Mesodermal cell (in vitro differentiated cells): ENCODE measurements at regions not wholly inside any gene's neighbourhood (a gene's known extent, or its start where the extent isn't known, plus 50 kb on each side); places are given as distances from the start of the nearest gene placed in this dataset.
"Not testable (repeated sequence)": the region's sequence is repeated elsewhere in the genome, so short reads cannot be mapped to it uniquely, and the experiment has no call there.

Experiments
- H3K27ac ChIP-seq: 2 replicates; pipeline ENCODE4 v1.7.0; 2013; ENCODE audit warnings: mild to moderate bottlenecking, low read depth, low read length, moderate library complexity; ENCODE audit not compliant: severe bottlenecking
- H3K36me3 ChIP-seq: 2 replicates; pipeline ENCODE4 v1.7.1; 2013; ENCODE audit warnings: mild to moderate bottlenecking, low read length, moderate library complexity; ENCODE audit not compliant: control insufficient read depth, insufficient read depth
- H3K4me1 ChIP-seq: one replicate; pipeline ENCODE4 v1.7.1; 2013; ENCODE audit warnings: mild to moderate bottlenecking, low read length; ENCODE audit not compliant: insufficient read depth, control insufficient read depth, poor library complexity, severe bottlenecking
- H3K4me3 ChIP-seq: 2 replicates; pipeline ENCODE4 v1.7.0; 2013; ENCODE audit warnings: low read length, control low read depth, mild to moderate bottlenecking; ENCODE audit not compliant: insufficient read depth, poor library complexity, severe bottlenecking; ENCODE audit errors: extremely low read depth
- H3K9me3 ChIP-seq: 2 replicates; pipeline ENCODE4 v1.7.1; 2013; ENCODE audit warnings: mild to moderate bottlenecking, low read length, moderate library complexity; ENCODE audit not compliant: control insufficient read depth
- WGBS, 2 experiments: methylation state at CpG; one replicate each; pipeline ENCODE4 v1.1.5; 2013; ENCODE audit warnings: missing lambda C conversion rate in 2 of 2; ENCODE audit not compliant: insufficient coverage in 2 of 2; 5-methylcytosine and 5-hydroxymethylcytosine counted together

- H3K9me3 ChIP-seq = no peaks in the 10 kb centered on the region
- H3K4me1 ChIP-seq = no peaks in the 10 kb centered on the region
- no peak overlapping the region for H3K4me3 ChIP-seq
- H3K27ac ChIP-seq = no peak overlapping the region
- WGBS, 2 experiments = 87 to 100% methylated on average over 3 to 5 of the region's 6 CpGs
- H3K36me3 ChIP-seq = no peaks in the 10 kb centered on the region
Observed at GRCh38 chr4:183816077-183816476, 89.0 kb upstream of the STOX2 start.

GRCh38 chr4:183816882-183817509 lies 88.1 kb upstream of the STOX2 start:
- WGBS, 2 experiments = 91 to 93% methylated on average over 8 of the region's 9 CpGs

GRCh38 chr4:183818591-183818990 lies 86.5 kb upstream of the STOX2 start:
- not testable (repeated sequence) for H3K4me1 ChIP-seq, H3K36me3 ChIP-seq, H3K27ac ChIP-seq, H3K9me3 ChIP-seq, H3K4me3 ChIP-seq
- 96 to 97% methylated on average over 13 to 17 of the region's 30 CpGs for WGBS, 2 experiments

More at GRCh38 chr4:183816882-183817509, 88.1 kb upstream of the STOX2 start:
- no peaks in the 10 kb centered on the region for H3K36me3 ChIP-seq
- H3K27ac ChIP-seq = no peak overlapping the region
- no peaks in the 10 kb centered on the region for H3K9me3 ChIP-seq
- no peaks in the 10 kb centered on the region for H3K4me1 ChIP-seq
- H3K4me3 ChIP-seq = no peak overlapping the region

DNA sequence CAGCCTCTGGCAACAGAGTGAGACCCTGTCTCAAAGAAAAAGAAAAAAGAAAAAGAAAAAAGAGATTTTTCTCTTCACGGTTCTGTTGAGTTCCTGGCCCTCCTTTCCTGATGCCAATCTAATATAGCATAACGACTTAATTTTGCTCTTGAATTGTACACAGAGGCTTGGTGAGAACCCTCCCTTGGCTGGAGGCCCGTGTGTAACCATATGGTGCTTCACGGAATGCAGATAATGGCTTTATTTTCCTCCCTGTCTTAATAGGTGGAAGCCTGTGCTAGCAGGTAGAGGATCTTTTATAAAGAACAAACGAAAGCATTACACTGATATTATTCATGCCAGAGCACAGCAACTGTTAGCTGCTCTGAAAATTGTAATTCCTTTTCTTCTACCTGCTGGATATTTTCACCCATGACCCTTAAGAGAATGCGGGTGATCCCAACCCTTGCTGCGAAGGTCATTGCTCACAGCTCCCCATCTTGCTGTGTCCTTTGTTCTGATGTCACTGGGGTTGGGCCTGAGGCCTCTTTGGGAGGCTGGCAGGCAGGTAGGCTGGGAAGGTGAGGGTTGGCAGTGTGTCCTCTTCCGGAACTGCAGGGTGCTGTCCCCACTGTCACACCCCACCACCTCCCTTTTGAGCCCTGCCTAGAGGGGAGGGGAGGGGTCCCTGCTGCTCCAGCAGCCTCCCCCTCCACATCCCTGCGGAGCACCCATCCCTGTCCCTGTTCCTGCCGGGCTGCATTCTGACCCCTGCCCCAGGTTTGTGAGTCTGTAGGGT lies 83.8 kb upstream of the STOX2 start:
- H3K27ac ChIP-seq = no peak overlapping the region
- H3K4me3 ChIP-seq = no peak overlapping the region
- H3K36me3 ChIP-seq = no peaks in the 10 kb centered on the region
- 91 to 92% methylated on average over 5 to 6 of the region's 10 CpGs for WGBS, 2 experiments
- H3K9me3 ChIP-seq = no peaks in the 10 kb centered on the region
- H3K4me1 ChIP-seq = peaks cover 3% of the 10 kb centered on the region

GRCh38 chr4:183823434-183823833 lies 81.7 kb upstream of the STOX2 start:
- no peaks in the 10 kb centered on the region for H3K9me3 ChIP-seq
- H3K4me1 ChIP-seq = peaks cover 3% of the 10 kb centered on the region
- H3K27ac ChIP-seq = no peak overlapping the region
- H3K4me3 ChIP-seq = no peak overlapping the region
- 56 to 63% methylated on average over 7 of the region's 7 CpGs for WGBS, 2 experiments
- H3K36me3 ChIP-seq = no peaks in the 10 kb centered on the region

DNA sequence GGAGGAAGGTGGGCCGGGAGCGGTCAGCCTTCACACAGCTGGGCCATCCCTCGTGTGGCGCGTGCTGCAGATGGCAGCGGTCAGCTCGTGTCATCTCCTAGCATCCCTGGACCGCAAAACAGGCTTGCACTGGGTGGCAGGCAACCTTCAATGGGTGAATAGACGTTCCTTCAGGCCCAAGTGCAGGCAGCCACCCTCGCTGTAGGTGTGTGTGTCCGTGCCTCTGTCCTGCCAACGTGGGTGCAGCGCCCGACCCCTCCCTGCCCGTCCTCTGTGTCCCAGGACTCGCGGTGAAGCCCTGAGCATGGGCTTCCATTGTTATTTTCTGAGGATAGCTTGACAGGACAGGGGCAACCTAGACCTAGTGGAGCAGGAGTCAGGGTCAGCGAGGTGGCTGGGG lies 79.8 kb upstream of the STOX2 start:
- no peak overlapping the region for H3K4me3 ChIP-seq
- H3K36me3 ChIP-seq = no peaks in the 10 kb centered on the region
- H3K9me3 ChIP-seq = no peaks in the 10 kb centered on the region
- 95 to 96% methylated on average over 12 to 18 of the region's 18 CpGs for WGBS, 2 experiments
- no peak overlapping the region for H3K27ac ChIP-seq
- peaks cover 3% of the 10 kb centered on the region for H3K4me1 ChIP-seq

DNA sequence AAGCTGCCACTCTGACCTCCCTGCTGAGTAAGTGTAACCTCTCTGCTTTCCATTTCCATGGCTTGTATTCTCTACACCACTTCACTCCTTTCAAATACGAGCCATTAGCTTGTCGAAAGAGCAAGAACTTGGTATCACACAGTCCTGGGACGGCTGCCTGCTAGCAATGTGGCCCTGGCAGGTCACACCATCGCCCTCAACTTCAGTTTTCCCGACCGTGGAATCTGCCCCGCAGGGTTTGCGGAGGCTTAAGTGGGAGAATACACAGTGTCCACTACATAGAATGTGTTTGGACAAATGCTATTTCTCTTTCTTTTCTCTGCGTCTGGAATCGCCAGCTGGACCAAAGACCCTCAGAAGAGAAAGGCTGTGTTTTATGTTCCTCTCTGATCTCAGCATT lies 78.6 kb upstream of the STOX2 start:
- Histone ChIP-seq H3K27ac (no peak overlapping the region), H3K36me3 (no peaks in the 10 kb centered on the region), H3K4me1 (peaks cover 3% of the 10 kb centered on the region), H3K9me3 (no peaks in the 10 kb centered on the region), H3K4me3 (no peak overlapping the region)
- WGBS, 2 experiments = 88 to 90% methylated on average over 6 of the region's 10 CpGs

DNA sequence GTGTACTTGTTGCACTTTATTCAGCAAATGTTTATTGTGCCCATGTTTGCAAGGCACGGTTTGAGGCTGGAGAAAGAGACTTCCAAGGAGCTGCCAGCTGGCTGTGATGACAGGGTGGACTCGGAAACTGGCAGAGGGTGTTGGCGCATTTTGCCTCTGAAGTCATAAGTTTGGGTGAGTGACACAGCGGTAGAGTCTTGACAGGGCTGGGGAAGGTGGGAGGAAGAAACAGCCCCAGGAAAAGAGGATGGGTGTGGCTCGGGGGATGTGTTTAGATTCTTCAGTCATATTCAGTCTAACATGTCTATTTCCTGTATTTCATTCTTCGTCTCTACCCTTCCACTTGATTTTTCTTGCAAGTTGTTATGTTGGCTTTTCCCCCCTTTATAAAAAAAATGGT lies 77.0 kb upstream of the STOX2 start:
- Histone ChIP-seq H3K4me3 (no peak overlapping the region), H3K36me3 (no peaks in the 10 kb centered on the region), H3K9me3 (no peaks in the 10 kb centered on the region), H3K4me1 (no peaks in the 10 kb centered on the region), H3K27ac (no peak overlapping the region)
- 94% methylated on average over 3 to 4 of the region's 6 CpGs for WGBS, 2 experiments

DNA sequence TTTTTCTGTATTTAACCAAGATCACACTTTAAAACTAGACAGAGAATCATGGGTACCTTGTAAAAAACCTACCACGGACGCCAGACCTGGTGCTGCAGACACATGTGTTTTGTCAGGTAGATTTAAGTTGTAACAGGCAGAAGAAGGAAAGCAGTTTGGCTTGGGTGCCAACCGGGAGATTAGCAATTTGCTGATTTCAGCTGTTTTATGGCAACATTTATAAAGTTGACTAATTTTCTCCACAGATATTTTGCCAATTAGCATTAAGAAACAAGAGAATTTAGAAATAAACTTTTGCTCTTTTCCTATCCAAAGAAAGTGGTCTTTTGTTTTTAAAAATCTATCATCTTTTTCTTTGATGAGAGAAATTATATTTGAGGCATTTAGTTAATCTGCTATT lies 76.3 kb upstream of the STOX2 start:
- Histone ChIP-seq H3K36me3 (no peaks in the 10 kb centered on the region), H3K27ac (no peak overlapping the region), H3K4me1 (no peaks in the 10 kb centered on the region), H3K4me3 (no peak overlapping the region), H3K9me3 (no peaks in the 10 kb centered on the region)
- WGBS, 2 experiments = no CpG with 5 or more reads among the region's 3 CpGs

DNA sequence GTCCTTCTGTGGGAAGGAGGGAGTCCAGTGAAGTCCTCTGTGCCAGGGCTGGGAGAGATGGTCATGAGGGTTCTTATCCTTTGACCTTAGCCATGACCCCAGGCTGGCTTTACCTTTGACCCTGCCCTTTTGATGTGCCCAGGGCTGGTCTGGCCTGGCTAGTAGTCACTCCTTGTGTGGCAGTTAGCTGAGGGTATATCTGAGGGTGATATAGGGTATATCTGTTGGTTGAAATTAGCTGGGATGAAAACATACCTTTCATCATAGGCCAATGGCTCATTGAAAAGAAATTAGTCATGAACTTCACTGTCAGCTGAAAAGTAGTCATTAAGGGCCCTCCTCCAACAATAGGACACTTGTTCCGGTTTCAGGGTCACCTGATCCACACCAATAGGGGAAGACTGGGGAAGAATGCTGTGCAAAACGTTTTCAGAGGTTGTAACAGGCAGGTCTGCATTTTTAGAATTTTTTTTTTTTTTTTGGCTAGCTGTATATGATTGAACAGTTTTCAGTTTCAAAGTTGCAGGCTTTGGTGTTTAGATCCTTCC lies 74.6 kb upstream of the STOX2 start:
- H3K4me3 ChIP-seq = no peak overlapping the region
- H3K9me3 ChIP-seq = no peaks in the 10 kb centered on the region
- no peak overlapping the region for H3K27ac ChIP-seq
- H3K36me3 ChIP-seq = no peaks in the 10 kb centered on the region
- WGBS, 2 experiments = 33% methylated on average over 1 of the region's 2 CpGs; no CpG with 5 or more reads in 1 of the 2 experiments
- no peaks in the 10 kb centered on the region for H3K4me1 ChIP-seq

DNA sequence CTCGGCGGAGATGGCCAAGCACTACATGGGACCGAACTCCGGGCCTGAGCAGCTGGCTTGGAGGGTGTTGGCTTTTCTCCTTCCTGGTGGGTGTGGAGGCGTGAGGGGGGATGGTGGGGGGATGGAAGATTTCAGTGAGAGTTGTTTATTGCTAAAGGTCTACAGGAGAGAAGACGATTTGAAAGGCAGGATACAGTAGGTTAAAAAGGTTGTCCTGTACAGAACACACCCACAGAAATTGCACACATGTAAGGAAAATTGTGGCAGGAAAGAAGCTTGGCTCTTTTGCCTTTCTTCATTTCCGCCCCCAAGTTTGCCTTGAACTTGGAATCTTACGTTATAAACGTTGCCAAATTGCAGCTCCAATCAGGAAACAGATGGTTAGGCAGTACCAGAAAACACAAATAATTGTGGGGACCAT lies 74.1 kb upstream of the STOX2 start:
- Histone ChIP-seq H3K4me3 (no peak overlapping the region), H3K36me3 (no peaks in the 10 kb centered on the region), H3K4me1 (no peaks in the 10 kb centered on the region), H3K27ac (no peak overlapping the region), H3K9me3 (no peaks in the 10 kb centered on the region)
- WGBS, 2 experiments = 92 to 94% methylated on average over 3 to 7 of the region's 9 CpGs
